ENCODE measurements at regions not wholly inside any gene's neighbourhood (a gene's known extent, or its start where the extent isn't known, plus 50 kb on each side); places are given as distances from the start of the nearest gene placed in this dataset.
"Not testable (repeated sequence)": the region's sequence is repeated elsewhere in the genome, so short reads cannot be mapped to it uniquely, and the experiment has no call there.

DNA sequence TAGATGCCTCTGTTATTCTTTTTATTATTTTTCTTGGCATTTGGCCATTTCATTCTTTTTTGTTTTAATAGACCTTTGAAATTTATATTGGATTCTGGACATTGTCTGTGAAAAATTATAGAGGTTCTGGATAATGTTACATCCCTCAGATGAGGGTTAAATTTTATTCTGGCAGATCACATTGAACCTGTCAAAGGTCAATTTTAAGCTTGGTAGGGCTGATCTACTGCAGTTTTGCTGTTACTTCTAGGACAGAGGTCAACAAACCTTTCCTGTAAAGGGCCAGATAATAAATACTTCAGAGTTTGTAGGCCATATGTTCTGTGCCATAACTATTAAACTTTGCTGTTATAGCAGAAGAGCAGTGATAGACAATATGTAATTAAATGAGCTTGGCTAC, 318.9 kb upstream of the DPPA4 start:
- no peak for DNase-seq

DNA sequence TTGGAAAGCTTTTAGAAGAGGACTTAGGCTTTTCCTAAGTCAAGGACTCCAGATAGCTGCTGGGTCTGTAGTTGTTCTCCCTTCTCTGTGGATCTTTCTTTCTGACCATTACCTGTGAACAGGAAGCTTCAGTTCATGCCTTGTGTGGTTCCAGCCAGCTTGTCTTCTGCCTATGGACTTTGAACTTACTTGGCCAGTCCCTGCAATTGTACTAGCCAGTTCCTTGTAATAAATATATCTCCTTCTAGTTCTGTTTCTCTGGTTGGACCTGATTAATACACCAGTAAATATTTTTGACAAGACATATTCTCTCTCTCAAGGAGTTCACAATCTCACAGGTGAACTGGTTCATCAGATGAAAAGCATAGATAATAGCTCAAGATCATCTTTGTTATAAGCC, 341.3 kb upstream of the DPPA4 start:
- no peak for DNase-seq

DNA sequence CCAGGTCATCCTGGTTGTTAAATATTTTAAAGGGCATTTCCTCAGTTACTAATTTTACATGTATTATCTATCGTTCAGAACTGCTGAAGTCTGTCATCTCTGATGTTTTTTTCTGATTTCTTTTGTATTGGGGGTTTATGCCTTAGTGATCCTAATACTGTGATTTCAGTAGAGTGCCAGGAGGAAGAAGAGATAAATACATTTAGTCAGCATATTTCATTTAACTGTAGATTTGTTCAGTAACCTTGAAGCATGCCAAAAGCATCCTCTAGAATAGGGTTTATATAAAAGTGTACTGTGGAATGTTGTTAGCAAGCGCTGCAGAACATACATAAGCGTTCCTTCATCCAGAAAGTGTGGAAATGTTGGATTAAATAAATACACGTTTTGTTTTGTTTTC, 342.3 kb upstream of the DPPA4 start:
- DNase-seq, result no peak

DNA sequence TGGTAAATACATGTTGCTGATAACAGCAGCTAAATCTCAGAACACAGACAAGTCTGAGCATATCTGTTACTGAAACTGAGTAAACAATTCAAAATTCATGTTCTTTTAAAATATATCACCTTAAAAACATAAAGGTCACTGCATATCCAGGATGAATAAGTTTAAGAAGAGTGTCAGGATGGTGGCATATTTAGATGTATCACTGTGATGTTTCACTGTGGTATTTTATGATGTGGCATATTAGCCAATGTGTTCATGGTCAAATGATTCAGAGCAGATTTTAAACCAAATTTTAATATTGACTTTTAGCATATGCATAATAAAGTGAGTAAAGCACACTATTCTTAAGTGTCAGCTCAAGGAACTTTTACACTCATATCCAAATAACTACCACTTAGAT, 346.4 kb upstream of the DPPA4 start:
- DNase-seq, result no peak

DNA sequence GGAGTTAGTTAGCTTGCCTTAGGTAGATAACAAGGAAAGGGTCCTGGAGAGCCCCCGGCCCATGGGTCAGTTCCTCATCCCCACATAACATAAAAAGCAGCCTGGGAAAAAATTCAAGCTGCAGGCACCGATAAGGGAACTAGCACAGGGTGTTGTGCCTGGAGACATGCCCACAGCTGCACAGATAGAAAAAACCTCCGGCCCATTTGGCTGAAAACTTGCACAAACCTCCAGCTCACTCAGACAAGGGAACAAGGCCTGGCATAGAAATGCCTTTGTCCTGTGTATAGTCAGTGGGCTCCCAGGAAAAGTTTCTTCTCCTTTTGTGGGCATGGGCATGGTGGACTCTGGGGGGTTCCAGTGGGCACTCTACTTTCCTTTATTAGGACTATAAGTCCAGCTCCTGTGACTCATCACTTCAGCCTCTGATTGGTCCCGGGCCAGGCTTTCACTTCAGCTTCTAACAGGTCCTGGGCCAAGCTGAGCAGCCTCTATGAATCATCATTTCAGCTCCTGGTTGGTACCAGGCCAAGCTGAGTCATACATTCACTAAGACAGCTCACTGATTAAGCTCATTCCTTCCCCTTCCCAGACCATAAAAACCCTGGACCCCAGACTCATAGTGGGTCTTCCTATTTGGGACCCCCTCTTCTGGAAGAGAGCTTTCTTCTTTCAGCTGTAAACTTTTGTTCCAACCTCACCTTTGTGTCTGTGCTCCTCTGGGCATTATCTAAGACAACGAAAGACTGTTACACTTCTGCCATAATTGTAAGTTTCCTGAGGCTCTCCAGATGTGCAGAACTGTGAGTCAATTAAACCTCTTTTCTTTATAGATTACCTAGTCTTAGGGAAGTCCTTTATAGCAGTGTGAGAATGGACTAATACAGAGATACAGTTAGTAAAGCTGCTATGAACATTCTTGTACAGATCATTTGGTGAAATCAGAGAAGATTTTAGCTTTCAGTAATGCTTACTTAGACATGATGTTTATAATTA, 348.0 kb upstream of the DPPA4 start:
- no peak for DNase-seq

DNA sequence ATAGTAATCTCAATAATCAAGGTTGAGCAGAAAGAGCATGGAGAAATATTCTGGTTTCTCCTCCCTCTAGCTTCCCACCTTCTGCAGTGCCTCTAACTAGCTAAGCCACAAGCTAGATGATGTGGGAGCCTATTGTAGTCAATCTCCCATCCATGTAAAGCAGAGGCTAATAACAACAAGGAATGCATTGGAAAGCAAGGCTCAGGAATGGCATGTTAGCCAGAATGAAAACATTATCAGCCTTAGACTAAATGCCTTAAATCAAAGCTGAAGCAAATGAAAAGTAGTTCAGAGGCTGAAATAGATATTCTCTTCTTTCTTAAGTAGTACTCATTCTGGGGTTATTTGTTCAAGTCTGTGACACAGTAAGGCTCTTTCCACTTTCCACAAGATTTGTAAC, 350.3 kb upstream of the DPPA4 start:
- no peak for DNase-seq

DNA sequence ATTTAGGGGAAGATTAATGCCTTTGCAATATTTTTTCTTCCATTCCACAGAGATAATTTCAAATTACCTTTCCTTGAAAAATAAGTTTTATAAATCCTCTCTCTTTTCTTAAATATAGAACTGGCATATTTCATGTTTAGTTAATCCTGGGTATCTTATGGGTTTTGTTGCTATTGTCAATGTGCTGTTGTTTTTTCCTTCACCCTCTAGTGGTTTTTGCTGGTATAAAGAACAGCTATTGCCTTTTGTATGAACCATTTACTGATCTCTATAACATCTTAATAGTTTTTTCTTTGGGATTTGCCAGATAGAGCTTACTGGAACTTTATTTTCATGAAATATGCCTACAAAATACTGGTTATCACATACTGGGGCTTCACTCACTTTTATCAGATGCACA, 359.6 kb upstream of the DPPA4 start:
- no peak for DNase-seq

DNA sequence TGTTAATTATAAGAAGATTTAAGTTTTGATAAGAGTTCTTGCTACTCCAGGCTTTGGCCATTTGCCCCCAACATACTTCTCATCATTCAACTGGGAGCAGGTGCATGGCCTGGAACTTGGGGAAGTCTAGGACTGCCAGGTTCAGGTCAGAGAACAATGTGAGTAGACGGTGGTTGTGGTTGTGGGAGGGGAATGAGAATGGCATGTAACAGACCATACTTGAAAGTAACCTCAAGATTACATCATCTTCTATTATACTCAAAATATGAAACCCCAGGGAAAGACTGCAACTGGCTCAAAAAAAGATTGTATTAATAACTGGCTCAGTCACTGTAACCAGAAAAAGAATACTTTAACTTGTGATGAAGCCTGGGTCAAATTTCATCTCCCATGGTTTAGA, 364.9 kb upstream of the DPPA4 start:
- no peak for DNase-seq

DNA sequence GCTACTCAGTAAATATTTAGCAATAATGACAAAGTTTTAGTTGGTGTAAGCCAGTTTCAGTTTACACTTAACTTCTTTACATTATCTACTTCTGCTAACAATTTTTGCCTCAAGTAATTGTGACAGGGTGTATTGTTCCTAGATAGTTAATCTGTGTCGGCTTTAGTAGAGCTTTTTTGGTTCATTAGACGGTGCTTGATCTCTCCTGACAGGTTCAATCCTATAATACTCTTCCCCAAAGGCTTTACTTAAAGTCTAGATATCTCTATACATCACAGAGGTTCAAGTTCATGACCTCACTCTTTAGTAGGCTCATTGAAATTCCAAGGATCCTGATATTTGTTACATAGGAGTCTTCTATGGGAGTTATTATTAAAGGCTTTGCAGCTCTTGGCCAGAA, 365.6 kb upstream of the DPPA4 start:
- DNase-seq, result no peak

DNA sequence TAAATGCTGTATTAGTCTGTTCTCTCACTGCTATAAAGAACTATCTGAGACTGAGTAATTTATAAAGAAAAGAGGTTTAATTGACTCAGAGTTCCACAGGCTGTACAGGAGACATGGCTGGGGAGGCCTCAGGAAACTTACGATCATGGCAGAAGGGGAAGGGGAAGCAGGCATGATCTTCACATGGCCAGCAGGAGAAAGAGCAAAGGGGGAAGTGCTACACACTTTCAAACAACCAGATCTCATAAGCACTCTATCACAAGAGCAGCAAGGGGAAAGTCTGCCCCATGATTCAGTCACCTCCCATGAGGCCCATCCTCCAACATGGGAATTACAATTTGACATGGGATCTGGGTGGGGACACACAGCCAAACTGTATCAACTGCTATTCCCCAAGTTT, 367.8 kb upstream of the DPPA4 start:
- DNase-seq, result not testable (repeated sequence)

DNA sequence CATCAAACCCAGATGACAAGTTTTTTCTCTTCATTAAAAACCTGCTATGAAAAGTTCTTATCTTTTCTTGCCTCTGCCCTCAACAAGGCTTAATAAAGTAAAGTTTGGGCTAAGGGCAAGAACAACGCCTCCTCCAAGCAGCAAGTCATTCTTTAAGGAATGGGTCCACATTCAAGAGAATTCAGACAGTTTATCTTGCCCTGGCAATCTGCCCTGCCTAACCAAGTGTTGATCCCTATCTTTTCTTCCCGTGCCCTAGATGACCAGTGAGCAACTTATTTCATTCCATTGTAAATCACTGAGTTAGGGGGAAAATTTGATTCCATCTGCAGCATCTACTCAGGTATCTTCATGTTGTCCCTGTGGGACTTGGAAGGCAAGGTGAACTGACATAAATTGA, 370.3 kb upstream of the DPPA4 start:
- DNase-seq, result no peak

DNA sequence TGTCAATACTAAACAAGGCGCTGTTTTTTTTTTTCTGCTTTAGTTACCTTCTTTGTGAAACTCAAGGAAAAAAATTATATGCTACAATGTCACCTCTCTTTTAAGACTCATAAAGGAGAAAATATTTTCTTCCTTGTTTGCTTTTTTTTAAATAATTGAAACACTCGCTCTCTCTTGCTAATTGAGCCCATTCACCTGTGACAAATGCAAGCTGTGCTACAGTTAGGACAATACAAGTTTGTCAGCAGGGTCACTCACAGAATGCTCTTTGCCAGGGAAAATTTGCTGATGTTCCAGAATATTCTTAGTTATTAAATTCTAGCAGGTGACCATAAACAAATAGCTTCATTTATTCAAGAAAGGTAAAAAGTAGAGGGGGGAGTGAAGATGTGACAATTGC, 375.9 kb upstream of the DPPA4 start:
- DNase-seq, result no peak

DNA sequence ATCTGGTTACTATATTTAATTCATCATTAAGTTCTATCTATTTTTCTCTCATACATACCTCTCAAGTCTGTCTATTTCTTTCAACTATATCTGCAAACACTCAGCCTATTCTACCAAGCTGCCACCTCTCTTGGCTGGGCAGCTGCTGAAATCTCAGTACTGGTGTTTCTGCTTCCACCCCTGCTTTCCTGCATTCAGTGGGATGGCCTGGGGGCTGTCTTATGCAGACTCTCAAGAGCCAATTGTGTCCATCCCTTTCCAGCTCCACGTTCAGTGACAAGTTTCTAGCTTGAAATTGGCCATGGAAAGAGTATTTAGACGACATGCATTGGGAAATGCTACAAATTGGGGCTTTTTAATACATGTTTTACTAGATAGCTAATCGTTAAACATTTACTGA, 378.4 kb upstream of the DPPA4 start:
- no peak for DNase-seq

DNA sequence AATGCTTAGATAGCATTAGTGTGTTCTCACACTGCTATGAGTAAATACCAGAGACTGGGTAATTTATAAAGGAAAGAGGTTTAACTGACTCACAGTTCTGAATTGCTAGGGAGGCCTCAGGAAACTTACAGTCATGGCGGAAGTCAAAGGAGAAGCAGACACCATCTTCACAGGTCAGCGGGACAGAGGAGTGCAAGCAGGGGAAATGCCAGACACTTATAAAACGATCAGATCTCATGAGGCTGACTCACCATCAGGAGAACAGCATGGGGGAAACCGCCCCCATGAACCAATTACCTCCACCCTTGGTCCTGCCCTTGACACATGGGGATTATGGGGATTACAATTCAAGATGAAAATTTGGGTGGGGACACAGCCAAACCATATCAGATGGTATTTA, 381.5 kb upstream of the DPPA4 start:
- DNase-seq, result no peak

DNA sequence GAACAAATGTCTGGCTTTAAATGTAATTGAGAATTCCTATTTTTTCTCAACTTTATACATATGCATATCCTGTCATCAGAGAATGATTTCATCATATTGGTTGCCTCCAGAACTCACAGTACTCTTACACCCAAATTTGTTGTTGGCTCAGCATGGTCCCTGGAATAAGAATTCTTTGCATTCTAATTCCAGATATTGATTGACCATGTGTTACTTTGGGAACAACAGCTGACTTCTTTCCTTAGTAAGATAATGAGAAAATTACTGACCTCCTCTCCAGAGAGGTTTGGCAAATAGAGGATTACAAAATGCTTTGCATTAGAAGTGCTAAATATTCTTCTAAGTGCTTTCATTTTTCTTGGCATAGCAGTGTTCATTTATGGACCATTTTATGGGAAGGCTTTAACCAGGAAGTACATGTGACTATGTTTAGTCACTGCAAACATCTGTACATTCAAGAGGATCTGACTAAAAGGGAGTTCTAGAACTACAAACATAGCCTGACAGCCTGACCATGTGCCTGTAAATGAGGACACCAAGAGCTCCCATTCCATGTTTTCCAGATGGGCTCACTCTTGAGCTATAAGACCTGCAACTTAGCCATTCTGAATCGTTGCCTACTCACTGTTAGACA, 391.6 kb upstream of the DPPA4 start:
- DNase-seq, result peak; percentile 31 to 42

DNA sequence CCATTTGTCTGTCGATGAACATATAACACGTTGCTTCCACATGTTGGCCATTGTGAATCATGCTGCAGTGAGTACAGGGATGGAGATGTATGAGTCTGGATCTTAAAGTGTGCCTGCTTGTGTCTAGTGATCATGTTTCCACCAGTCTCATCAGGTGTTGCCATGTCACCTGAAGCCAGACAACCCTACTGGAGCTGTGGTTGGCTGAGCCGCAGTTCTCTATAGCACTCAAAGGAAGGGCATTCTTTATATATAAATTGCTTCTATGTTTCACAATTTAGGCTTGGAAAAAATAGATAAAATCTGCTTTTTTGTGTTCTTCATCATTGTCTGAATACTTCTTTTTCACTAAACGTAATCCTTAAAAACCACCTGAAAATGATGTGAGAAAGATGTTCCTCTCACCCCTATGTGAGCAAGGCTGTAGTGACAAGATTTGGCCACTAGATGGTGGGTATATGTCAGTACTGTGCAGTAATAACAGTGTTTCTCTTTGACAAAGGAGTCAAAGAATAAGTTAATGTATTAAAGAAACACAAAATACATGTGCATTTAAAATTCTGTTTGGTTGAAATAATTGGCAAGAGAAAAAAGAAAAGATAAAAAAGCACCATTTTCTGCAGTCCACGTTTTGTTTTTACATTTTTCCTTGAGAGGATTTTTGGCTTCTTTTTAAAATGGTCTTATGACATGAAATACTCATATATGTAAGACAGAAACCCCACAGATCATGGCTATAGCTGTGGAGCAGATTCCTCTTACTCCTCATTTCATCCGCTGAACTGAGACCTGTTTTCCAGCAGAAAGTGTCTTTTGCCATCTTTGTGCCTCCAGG, 394.5 kb upstream of the DPPA4 start:
- peak in 1 of 2 donors; percentile 39 for DNase-seq

DNA sequence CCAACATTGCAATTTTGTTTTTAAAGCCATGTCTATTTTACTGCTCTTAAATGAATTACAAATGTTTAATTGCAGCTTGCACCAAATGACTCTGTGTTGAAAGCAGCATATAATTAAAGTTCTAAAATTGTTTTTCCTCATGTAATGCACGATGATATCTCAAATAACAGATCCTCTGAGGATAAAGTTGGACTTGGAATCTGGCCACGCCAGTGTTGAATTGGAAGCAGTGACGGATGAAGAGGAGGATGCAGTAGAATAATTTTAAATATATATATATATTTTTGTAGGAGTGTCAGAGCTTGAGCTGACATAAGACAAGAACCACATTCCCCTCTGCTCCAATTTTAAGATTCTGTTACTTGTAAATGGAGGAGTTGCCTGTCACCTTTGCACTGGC, 406.6 kb upstream of the DPPA4 start:
- no peak for DNase-seq

DNA sequence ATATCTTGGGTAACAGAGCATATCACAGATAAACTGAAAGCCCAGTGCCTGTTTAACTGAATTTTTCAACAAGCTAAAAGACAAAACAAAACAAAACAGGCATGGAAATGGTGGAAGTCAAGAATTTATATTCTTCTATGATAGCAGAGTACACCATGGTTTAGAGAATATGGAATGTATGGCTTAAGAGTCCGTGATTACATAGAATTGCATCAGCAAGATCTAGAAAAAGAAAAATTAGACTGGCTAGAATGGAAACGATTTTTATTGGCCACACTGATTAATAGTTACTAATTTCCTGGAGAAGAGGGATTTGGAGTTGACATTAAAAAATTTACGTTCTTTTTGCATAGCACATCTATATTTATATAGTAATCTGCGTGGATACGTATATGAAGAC, 435.2 kb upstream of the DPPA4 start:
- no peak for DNase-seq

DNA sequence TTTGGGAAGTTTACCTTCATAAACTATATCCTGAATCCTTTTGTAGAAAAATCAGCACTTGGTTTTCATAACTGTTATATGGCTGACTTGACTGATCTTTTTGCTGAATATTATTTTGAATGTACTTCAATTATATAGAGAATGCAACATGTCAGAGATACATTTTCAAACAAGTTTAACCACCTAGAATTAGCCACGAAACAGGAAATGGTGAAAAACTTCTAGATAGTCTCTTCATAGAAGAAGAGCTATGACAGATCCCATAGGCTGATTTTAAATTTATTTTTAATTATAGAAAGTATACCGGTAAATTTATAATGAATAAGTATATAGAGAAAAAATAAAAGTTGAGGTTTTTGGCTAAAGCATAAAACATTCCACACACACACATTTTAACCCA, 436.8 kb upstream of the DPPA4 start:
- DNase-seq, result no peak

DNA sequence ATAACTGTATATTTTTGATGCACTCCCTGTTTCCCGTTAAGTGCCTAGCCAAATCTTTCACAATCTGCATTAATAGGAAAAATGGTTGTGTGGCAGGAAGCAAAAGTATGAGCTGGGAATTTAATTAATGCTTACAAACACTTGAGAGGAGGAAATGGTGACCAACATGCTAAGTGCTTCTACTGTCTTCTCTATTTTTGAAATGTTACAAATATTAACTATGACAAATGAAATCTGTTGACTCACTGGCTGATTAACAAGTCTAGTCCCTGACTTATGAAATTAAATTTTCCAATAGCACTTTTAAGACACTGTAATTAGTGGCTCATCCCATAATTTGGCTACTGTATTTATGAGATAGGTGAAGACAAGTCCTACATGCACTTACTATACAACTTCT, 446.9 kb upstream of the DPPA4 start:
- DNase-seq, result no peak

DNA sequence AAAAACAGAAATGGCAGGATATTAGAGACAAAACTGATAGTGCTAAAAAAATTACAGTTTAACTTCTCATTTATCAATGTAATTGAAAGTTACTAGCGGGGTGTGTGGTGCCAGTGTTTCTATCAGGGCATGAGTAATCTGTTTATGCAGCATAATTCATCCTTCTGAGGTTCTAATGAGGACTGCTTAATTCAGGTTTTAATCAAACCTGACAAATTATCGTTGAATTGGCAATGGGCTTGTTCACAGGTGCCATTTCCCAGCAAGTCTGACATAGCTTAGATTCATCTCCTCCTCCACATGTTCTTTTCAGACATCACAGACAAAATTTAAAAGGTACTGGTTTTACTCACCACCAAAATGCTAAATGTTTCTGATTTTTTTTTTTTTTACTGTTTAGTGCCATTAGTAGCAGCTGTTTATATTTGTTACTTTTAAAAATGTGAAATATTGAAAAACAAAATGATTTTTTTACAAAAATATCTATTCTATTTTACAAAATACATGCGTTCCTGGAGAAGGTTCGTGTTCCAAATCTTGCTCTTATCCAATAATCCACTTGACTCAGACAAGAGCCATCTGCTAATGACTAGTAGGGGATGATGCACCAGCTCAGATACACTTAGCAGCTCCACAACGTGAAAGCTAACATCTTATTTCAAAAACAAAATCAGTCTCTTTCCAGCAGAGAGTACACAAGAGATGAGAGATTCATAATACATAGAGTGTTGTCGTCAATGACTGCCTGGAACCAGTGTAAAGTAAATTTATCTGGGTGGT, 447.7 kb upstream of the DPPA4 start:
- DNase-seq, result no peak

DNA sequence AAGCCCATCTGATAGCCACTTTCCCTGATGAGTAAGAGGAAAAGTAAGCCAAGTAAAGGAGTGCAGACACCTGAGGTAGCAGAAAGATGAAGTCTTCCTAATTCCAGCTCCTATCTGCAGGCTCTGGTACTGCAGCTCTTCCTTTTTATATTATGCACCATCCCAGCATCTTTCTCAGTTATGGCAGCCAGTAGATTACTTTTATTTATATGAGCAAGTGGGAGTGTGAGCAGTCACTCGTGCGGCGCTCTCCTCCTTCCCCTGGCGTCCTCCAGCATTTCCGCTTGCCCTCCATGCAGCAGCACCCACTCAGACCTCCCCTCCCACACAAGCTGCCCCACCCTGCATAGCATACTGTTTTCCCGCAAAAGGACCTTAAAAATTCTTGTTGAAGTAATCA, 465.9 kb upstream of the DPPA4 start:
- DNase-seq, result no peak
